AG10803 (cell line): ENCODE measurements at regions not wholly inside any gene's neighbourhood (a gene's known extent, or its start where the extent isn't known, plus 50 kb on each side); places are given as distances from the start of the nearest gene placed in this dataset.

ENCODE experiments used
- DNase-seq: peaks from one replicate; pipeline ENCODE4 v3.0.0; 2010; ENCODE audit warnings: low read depth
- H3K4me3 ChIP-seq: 2 replicates; pipeline ENCODE4 v1.5.1; 2011; ENCODE audit warnings: mild to moderate bottlenecking, low read length, control low read depth
- TF ChIP-seq, protein P1 (sequence below): conservative IDR thresholded peaks from 2 replicates; pipeline ENCODE4 v1.5.1; 2011; ENCODE audit warnings: mild to moderate bottlenecking, low read length, control low read depth, inconsistent platforms

DNA sequence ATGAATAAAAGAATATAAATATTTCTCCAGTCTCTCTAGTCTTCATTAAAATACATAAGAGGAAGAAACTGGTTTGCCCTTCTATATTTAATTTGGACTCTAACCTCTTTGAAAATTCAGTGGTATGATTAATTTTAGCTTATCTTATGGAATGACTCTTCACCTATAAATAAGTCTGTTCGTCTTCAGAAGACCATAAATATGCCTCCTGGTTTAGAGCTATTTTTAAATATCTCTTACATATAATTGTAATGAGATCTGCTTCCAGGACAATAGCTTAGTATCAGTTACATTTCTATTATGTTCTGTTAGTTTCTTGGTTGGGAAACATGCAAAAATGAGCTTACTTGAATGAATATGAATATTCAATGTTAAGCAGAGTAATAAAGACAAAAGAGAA, 257.5 kb upstream of the HMGA2 start:
- no peak for DNase-seq
- TF ChIP-seq, protein P1, sequence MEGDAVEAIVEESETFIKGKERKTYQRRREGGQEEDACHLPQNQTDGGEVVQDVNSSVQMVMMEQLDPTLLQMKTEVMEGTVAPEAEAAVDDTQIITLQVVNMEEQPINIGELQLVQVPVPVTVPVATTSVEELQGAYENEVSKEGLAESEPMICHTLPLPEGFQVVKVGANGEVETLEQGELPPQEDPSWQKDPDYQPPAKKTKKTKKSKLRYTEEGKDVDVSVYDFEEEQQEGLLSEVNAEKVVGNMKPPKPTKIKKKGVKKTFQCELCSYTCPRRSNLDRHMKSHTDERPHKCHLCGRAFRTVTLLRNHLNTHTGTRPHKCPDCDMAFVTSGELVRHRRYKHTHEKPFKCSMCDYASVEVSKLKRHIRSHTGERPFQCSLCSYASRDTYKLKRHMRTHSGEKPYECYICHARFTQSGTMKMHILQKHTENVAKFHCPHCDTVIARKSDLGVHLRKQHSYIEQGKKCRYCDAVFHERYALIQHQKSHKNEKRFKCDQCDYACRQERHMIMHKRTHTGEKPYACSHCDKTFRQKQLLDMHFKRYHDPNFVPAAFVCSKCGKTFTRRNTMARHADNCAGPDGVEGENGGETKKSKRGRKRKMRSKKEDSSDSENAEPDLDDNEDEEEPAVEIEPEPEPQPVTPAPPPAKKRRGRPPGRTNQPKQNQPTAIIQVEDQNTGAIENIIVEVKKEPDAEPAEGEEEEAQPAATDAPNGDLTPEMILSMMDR: no peak
- H3K4me3 ChIP-seq: no peak overlapping the region

DNA sequence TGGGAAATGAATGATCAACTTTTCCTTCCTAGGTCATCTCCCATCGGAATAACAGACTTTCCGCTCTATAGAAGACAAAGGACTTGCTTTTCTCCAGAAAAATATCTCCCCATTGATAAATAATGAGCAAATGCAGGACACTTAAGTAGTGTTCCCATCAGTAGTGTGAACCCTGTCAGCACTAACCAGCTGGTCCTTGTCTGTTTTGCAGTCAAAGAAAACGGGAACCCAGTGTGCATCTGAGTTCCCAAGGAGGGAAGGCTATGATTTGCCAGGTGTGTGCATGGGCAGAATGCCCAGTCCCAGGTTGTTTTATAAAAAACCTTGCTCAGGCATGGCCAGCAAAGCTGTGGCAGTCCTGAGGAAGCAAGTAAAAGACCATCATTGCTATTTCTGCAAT, 256.5 kb upstream of the HMGA2 start:
- H3K4me3 ChIP-seq: no peak overlapping the region
- no peak for DNase-seq
- TF ChIP-seq, protein P1: no peak

DNA sequence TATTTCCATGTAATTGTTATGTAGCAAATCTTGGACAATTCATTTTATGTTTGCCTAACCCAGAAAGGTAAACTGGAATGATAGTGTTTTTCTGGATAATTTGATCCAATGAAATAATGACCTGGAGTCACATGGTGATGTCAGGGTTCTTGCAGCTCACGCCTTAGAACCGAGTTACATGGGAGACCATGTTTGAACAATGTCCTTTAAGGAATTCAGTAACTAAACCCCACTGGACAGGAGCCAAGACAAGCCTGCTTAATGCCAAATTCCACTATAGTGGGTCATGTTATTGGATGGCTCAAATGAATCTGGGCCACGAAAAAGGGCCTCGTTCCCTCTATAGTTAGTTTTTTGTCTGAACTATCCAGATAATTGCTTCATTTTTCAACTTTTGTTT, 255.8 kb upstream of the HMGA2 start:
- TF ChIP-seq, protein P1: no peak
- no peak for DNase-seq
- H3K4me3 ChIP-seq: no peak overlapping the region

DNA sequence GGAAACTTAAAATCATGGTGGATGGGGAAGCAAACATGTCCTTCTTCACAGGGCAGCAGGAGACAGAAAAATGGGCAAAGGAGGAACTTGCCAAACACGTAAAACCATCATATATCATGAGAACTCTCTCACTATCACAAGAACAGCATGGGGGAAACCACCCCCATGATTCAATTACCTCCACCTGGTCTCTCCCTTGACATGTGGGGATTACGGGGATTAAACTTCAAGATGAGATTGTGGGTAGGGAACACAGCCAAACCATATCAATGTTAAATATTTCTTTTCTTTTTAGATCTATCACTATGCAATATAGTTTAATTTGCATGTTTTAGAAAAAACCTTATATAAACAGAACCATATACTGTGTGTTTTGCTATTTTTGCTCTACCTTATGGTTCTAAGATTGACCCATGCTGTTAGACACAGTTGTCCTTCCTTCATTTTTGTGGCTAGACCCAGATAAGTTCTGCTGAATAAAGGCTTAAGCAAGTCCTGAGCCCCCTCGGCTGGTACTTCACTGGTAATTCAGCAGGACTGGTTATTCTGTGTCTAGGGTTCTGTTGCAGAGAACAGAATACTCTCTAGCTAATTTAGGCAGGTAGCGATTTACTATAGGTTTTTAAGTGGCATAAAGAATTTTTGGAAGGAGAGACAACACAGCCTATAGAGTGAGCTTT, 253.7 kb upstream of the HMGA2 start:
- TF ChIP-seq, protein P1: no peak

DNA sequence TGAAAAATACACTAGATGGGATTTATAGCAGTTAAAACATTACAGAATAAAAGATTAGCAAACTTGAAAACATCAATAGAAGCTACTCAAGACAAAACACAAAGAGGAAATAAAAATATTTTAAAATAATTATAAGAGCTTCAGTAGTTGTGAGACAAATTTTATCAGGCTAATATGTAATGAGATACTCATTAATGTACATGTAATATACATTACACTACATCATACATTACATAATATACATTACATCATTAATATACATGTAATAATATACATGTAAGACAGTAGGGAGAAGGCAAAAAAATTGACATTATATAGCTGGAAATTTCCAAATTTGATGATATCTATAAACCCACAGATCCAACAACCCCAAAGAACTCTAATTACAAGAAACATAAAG, 249.4 kb upstream of the HMGA2 start:
- no peak overlapping the region for H3K4me3 ChIP-seq
- DNase-seq: no peak
- TF ChIP-seq, protein P1: no peak

More for the DNA sequence above, 253.7 kb upstream of the HMGA2 start:
- H3K4me3 ChIP-seq: no peak overlapping the region
- no peak for DNase-seq

DNA sequence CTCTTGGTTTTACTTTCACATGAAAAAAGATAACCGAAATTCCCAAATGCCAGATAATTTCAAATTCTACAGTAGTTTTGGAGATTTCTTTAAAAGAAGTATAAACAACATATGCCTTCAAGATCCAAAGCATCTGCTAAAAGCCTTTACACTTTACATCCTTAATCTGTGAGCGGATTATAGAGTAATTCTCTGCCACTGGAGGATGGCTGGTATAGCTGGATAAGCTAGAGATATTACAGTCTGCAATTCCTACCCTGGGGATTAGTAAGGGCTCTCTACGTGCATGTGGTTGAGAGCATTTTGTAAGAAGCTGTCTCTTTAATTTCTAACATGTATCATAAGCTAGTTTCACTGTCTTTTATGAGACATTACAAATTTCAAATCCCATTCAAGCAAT, 240.3 kb upstream of the HMGA2 start:
- TF ChIP-seq, protein P1: no peak
- DNase-seq: no peak
- no peak overlapping the region for H3K4me3 ChIP-seq
